DOHH2 (cell line): ENCODE measurements at regions not wholly inside any gene's neighbourhood (a gene's known extent, or its start where the extent isn't known, plus 50 kb on each side); places are given as distances from the start of the nearest gene placed in this dataset.

Experiments used
- H3F3A ChIP-seq: fragments of 200-600 bp; sonication (generic), shearing (Covaris generic); 2 replicates; pipeline ENCODE4 v1.6.0; 2016; ENCODE audit warnings: antibody characterized with exemption, mild to moderate bottlenecking; ENCODE audit not compliant: control insufficient read depth, insufficient read depth
- H3K27ac ChIP-seq: fragments of 200-600 bp; sonication (generic); 2 replicates; pipeline ENCODE4 v1.5.1; 2014; ENCODE audit warnings: low read depth, mild to moderate bottlenecking, low read length, moderate library complexity
- H3K27me3 ChIP-seq: fragments of 200-600 bp; sonication (generic); 2 replicates; pipeline ENCODE4 v1.6.1; 2014; ENCODE audit warnings: mild to moderate bottlenecking, low read length, mixed read lengths; ENCODE audit not compliant: control insufficient read depth
- H3K36me3 ChIP-seq: fragments of 200-600 bp; sonication (generic); 2 replicates; pipeline ENCODE4 v1.6.1; 2014; ENCODE audit warnings: mild to moderate bottlenecking, low read length, moderate library complexity, mixed read lengths; ENCODE audit not compliant: control insufficient read depth
- H3K4me1 ChIP-seq: fragments of 200-600 bp; sonication (generic); 2 replicates; pipeline ENCODE4 v1.6.1; 2014; ENCODE audit warnings: mild to moderate bottlenecking, low read length, mixed read lengths; ENCODE audit not compliant: control insufficient read depth
- H3K4me2 ChIP-seq: fragments of 200-600 bp; sonication (generic); 2 replicates; pipeline ENCODE4 v1.6.0; 2014; ENCODE audit warnings: mild to moderate bottlenecking, low read length, moderate library complexity
- H3K4me3 ChIP-seq: fragments of 200-600 bp; sonication (generic); 2 replicates; pipeline ENCODE4 v1.5.1; 2014; ENCODE audit warnings: mild to moderate bottlenecking, low read length, mixed read lengths
- H3K79me2 ChIP-seq: fragments of 200-600 bp; sonication (generic); 2 replicates; pipeline ENCODE4 v1.6.1; 2014; ENCODE audit warnings: mild to moderate bottlenecking, low read length, mixed read lengths; ENCODE audit not compliant: control insufficient read depth
- H3K9me2 ChIP-seq: fragments of 200-600 bp; sonication (generic); replicated peaks from 2 replicates; pipeline ENCODE4 v1.6.1; 2014; ENCODE audit warnings: mild to moderate bottlenecking, low read length, mixed read lengths; ENCODE audit not compliant: control insufficient read depth
- H3K9me3 ChIP-seq: fragments of 200-600 bp; sonication (generic); 2 replicates; pipeline ENCODE4 v1.6.1; 2014; ENCODE audit warnings: antibody characterized with exemption, low read length, mixed read lengths; ENCODE audit not compliant: control insufficient read depth, insufficient read depth
- H4K20me1 ChIP-seq: fragments of 200-600 bp; sonication (generic); 2 replicates; pipeline ENCODE4 v1.6.0; 2014; ENCODE audit warnings: low read depth, mild to moderate bottlenecking, antibody characterized with exemption, low read length, moderate library complexity; ENCODE audit not compliant: control insufficient read depth, insufficient read depth
- EZH2phosphoT487 ChIP-seq: fragments of 200-600 bp; sonication (generic); IDR thresholded peaks from 2 replicates; pipeline ENCODE4 v1.6.1; 2017; ENCODE audit warnings: borderline replicate concordance, mild to moderate bottlenecking, antibody characterized with exemption, low read length, moderate library complexity, mixed read lengths
- TF ChIP-seq, protein P1 (sequence below): fragments of 200-600 bp; sonication (generic); IDR thresholded peaks from one replicate; pipeline ENCODE4 v1.5.1; 2014; ENCODE audit warnings: antibody characterized with exemption, mild to moderate bottlenecking, low read depth, low read length; ENCODE audit not compliant: poor library complexity, severe bottlenecking

GRCh38 chr20:58128635-58129625 lies 99.5 kb downstream of the ANKRD60 start:
- Histone ChIP-seq H3F3A (no peaks in the 10 kb centered on the region), H3K4me1 (no peaks in the 10 kb centered on the region), H4K20me1 (no peaks in the 10 kb centered on the region), H3K27me3 (peaks cover 37% of the 10 kb centered on the region), H3K79me2 (no peaks in the 10 kb centered on the region), H3K4me3 (no peak overlapping the region), H3K27ac (no peak overlapping the region), H3K9me3 (no peaks in the 10 kb centered on the region), H3K4me2 (no peak overlapping the region), H3K36me3 (no peaks in the 10 kb centered on the region), H3K9me2 (no peaks in the 10 kb centered on the region)
- TF ChIP-seq, protein P1, sequence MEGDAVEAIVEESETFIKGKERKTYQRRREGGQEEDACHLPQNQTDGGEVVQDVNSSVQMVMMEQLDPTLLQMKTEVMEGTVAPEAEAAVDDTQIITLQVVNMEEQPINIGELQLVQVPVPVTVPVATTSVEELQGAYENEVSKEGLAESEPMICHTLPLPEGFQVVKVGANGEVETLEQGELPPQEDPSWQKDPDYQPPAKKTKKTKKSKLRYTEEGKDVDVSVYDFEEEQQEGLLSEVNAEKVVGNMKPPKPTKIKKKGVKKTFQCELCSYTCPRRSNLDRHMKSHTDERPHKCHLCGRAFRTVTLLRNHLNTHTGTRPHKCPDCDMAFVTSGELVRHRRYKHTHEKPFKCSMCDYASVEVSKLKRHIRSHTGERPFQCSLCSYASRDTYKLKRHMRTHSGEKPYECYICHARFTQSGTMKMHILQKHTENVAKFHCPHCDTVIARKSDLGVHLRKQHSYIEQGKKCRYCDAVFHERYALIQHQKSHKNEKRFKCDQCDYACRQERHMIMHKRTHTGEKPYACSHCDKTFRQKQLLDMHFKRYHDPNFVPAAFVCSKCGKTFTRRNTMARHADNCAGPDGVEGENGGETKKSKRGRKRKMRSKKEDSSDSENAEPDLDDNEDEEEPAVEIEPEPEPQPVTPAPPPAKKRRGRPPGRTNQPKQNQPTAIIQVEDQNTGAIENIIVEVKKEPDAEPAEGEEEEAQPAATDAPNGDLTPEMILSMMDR = no peak
- TF ChIP-seq EZH2phosphoT487 = no peak

DNA sequence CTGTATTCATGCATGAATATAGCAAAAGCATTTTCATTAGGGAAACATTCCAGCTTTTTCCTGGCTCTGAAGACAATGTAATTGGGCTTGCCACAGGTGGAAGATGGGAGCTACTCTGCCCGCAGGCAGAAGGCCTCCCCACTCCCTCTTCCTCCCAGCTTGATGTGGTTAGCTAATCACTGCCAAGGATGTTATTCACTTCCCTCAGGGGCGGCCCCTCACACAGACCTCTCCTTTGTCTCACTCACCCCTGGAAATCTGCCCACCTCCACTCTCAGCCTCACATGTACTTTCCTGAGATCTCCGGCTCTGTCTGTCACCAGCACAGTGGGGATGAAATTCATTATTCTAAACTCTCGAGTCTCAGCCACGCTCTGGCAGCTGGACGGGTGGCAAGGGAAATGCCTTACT lies 100.7 kb downstream of the ANKRD60 start:
- H4K20me1 ChIP-seq = no peaks in the 10 kb centered on the region
- no peak overlapping the region for H3K27ac ChIP-seq

GRCh38 chr20:58125726-58126125 lies 102.7 kb downstream of the ANKRD60 start:
- Histone ChIP-seq H3K27me3 (peaks cover 16% of the 10 kb centered on the region), H4K20me1 (no peaks in the 10 kb centered on the region), H3K4me3 (no peak overlapping the region), H3K27ac (no peak overlapping the region), H3K9me2 (no peaks in the 10 kb centered on the region), H3K4me2 (no peak overlapping the region), H3K36me3 (no peaks in the 10 kb centered on the region), H3K9me3 (no peaks in the 10 kb centered on the region), H3F3A (no peaks in the 10 kb centered on the region), H3K79me2 (no peaks in the 10 kb centered on the region), H3K4me1 (no peaks in the 10 kb centered on the region)
- TF ChIP-seq, protein P1 = no peak

More for the DNA sequence above, 100.7 kb downstream of the ANKRD60 start:
- Histone ChIP-seq H3K9me2 (no peaks in the 10 kb centered on the region), H3K4me3 (no peak overlapping the region), H3K36me3 (no peaks in the 10 kb centered on the region), H3K4me2 (no peak overlapping the region), H3K79me2 (no peaks in the 10 kb centered on the region), H3F3A (no peaks in the 10 kb centered on the region), H3K4me1 (no peaks in the 10 kb centered on the region), H3K9me3 (no peaks in the 10 kb centered on the region), H3K27me3 (peaks cover 29% of the 10 kb centered on the region)
- TF ChIP-seq, protein P1 = no peak
